ENCODE measurements at regions not wholly inside any gene's neighbourhood (a gene's known extent, or its start where the extent isn't known, plus 50 kb on each side); places are given as distances from the start of the nearest gene placed in this dataset.

DNA sequence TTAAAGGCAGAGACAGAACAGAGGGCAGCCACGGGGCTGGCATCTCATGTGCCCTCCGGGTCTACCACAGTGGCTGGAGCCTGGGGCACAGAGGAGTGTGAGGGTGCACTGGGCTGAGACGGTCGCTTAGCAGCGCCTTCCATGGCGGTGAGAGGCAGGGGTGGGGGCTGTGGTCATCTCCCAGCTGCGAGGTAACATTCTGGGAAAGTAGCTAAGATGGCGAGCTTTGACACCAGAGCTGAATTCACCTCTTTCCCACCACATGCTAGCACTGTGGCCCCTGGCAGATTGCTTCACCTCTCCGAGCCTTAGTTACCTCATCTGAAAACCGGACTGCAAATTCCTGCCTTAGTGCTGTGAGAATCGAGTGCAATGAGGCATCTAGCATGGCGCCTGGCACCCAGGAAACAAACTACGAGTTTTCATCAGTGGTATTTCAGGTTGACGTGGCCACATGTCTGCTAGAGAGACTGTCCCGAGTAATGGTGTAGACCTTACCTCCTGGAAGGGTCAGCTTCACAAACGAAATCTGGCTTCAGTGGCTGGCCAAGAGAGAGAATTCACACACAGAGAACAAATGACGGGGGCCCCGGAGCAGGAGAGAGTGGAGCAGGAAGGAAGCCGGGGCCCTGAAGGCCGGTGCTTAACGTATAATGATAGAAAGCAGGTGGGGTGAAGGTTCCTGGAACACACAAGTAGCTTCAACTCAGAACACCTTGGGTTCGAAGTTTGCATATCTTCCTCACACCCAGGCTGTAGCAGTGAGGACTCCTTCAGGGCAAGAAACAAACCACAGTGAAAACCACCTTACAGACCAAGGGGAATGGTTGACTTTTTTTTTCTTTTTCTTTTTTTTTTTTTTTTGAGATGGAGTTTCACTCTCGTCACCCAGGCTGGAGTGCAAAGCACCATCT lies 63.9 kb upstream of the RPH3AL start:
- no peak for ATAC-seq

DNA sequence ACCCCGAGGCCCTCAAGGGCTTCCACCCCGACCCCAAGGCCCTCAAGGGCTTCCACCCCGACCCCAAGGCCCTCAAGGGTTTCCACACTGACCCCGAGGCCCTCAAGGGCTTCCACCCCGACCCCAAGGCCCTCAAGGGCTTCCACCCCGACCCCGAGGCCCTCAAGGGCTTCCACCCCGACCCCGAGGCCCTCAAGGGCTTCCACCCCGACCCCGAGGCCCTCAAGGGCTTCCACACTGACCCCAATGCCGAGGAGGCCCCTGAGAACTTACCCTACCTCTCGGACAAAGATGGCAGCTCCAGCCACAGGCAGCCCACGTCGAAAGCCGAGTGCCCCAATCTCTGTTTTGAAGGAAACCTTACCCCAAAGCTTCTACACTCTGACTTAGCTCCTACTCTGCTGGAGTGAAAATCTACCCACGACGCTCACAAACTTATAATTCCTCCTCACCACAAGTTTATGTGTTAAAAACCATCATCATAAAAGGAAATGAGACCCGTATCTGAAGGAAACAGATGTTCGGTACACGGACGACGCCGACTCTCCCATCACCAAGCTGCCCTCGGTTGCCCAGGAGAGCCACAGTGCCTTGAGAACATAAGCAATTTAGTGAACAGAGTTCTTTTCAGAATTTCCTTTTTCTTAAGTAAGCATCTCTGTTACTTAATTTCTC lies 61.2 kb upstream of the RPH3AL start:
- H3K4me3 ChIP-seq: no peak overlapping the region
- ATAC-seq: no peak
- peaks cover 6% of the 10 kb centered on the region for H3K27me3 ChIP-seq
- no peak overlapping the region for H3K27ac ChIP-seq
- WGBS, 2 donors (ENCODE audit: low coverage in 1 of 2): 59 to 83% methylated on average over 8 to 13 of the region's 25 CpGs
- TF ChIP-seq POLR2AphosphoS5 (IDR thresholded peaks at IDR 0.05) (no peak), EP300 (IDR thresholded peaks at IDR 0.05) (no peak), POLR2A (IDR thresholded peaks at IDR 0.05) (no peak)
- TF ChIP-seq, protein P1, sequence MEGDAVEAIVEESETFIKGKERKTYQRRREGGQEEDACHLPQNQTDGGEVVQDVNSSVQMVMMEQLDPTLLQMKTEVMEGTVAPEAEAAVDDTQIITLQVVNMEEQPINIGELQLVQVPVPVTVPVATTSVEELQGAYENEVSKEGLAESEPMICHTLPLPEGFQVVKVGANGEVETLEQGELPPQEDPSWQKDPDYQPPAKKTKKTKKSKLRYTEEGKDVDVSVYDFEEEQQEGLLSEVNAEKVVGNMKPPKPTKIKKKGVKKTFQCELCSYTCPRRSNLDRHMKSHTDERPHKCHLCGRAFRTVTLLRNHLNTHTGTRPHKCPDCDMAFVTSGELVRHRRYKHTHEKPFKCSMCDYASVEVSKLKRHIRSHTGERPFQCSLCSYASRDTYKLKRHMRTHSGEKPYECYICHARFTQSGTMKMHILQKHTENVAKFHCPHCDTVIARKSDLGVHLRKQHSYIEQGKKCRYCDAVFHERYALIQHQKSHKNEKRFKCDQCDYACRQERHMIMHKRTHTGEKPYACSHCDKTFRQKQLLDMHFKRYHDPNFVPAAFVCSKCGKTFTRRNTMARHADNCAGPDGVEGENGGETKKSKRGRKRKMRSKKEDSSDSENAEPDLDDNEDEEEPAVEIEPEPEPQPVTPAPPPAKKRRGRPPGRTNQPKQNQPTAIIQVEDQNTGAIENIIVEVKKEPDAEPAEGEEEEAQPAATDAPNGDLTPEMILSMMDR (IDR thresholded peaks at IDR 0.05): no peak
- H3K4me1 ChIP-seq: peaks cover 0 to 25% (median 8%) of the 10 kb centered on the region in 3 donors
- H3K36me3 ChIP-seq: peaks cover 0 to 20% of the 10 kb centered on the region in 2 donors
- H3K9me3 ChIP-seq: no peaks in the 10 kb centered on the region

More for the DNA sequence above, 63.9 kb upstream of the RPH3AL start:
- H3K4me3 ChIP-seq: no peak overlapping the region
- 49 to 61% methylated on average over 5 to 8 of the region's 23 CpGs for WGBS, 2 donors (ENCODE audit: low coverage in 1 of 2)
- no peaks in the 10 kb centered on the region for H3K9me3 ChIP-seq
- no peak overlapping the region for H3K27ac ChIP-seq
- TF ChIP-seq POLR2AphosphoS5 (IDR thresholded peaks at IDR 0.05) (no peak), POLR2A (IDR thresholded peaks at IDR 0.05) (no peak), EP300 (IDR thresholded peaks at IDR 0.05) (no peak)
- TF ChIP-seq, protein P1 (IDR thresholded peaks at IDR 0.05): no peak
- peaks cover 0 to 12% (median 0%) of the 10 kb centered on the region in 3 donors for H3K4me1 ChIP-seq
- H3K27me3 ChIP-seq: peaks cover 6% of the 10 kb centered on the region
- peaks cover 0 to 20% of the 10 kb centered on the region in 2 donors for H3K36me3 ChIP-seq

DNA sequence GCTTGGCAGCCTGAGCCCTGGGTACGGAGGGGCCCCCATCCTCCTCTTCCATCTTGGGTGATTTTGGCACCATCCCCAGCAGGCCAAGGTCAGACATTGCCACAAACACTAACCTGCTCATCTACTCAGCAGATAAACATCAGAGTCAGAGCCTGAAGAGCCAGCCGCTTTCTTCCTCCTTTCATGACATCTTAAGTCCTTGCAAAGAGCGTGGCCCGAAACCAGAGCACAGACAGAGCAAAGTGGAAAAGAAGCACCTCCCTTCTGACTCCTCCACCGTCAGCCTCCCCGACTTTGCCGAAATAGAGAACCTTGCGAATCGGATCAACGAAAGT lies 60.4 kb upstream of the RPH3AL start:
- H3K4me3 ChIP-seq: no peak overlapping the region
- 94 to 100% methylated on average over 5 to 9 of the region's 10 CpGs for WGBS, 2 donors (ENCODE audit: low coverage in 1 of 2)
- H3K36me3 ChIP-seq: peaks cover 0 to 20% of the 10 kb centered on the region in 2 donors
- H3K9me3 ChIP-seq: no peaks in the 10 kb centered on the region
- H3K27me3 ChIP-seq: peaks cover 6% of the 10 kb centered on the region
- H3K4me1 ChIP-seq: peaks cover 0 to 25% (median 8%) of the 10 kb centered on the region in 3 donors
- TF ChIP-seq EP300 (IDR thresholded peaks at IDR 0.05) (no peak), POLR2AphosphoS5 (IDR thresholded peaks at IDR 0.05) (no peak), POLR2A (IDR thresholded peaks at IDR 0.05) (no peak)
- TF ChIP-seq, protein P1 (IDR thresholded peaks at IDR 0.05): no peak
- H3K27ac ChIP-seq: peak overlapping the region in 1 of 4 donors; percentile 5
- ATAC-seq: no peak

DNA sequence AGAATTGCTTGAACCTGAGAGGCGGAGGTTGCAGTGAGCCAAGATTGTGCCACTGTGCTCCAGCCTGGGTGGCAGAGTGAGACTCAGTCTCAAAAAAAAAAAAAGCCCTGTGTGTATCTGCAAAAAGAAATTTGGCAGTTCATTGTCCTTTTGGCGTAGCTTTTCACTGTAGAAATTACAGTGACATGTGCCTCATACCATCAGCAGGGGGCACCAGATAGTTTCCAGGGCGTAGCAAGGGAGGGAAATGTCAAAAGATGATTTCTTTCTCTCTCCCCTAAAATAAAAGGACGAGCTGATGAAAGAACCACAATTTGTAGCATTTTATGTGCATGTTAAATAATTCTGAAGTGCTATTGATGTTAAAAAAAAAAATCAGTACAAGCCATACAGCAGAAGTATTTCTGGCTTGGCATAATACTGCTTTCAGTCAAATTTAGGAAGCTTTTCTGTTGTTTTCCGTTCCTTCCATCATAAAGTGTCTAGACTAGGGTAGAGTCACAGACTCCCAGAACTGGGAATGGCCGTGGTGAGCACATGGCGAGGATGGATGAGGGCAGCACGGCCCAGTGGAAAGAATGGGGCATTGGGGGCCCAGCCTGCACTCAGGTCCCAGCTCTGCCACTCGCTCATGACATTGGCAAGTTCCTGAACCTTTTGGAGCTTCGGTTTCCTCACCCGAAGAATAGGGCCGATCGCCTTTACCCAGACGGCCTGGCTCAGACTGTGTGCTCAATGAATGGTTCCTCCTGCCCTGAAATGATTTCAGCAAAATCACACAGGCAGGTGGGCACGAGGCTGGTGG lies 59.8 kb upstream of the RPH3AL start:
- Histone ChIP-seq H3K4me3 (no peak overlapping the region), H3K4me1 (peaks cover 0 to 25% (median 8%) of the 10 kb centered on the region in 3 donors), H3K9me3 (no peaks in the 10 kb centered on the region), H3K27me3 (peaks cover 1% of the 10 kb centered on the region), H3K36me3 (peaks cover 0 to 20% of the 10 kb centered on the region in 2 donors), H3K27ac (peak overlapping the region in 2 of 4 donors; percentile 36)
- TF ChIP-seq POLR2A (IDR thresholded peaks at IDR 0.05) (no peak), POLR2AphosphoS5 (IDR thresholded peaks at IDR 0.05) (no peak), EP300 (IDR thresholded peaks at IDR 0.05) (no peak)
- TF ChIP-seq, protein P1 (IDR thresholded peaks at IDR 0.05): peak in 3 of 4 experiments; percentile 76 to 85 (median 80)
- no peak for ATAC-seq
- WGBS, 2 donors (ENCODE audit: low coverage in 1 of 2): 30 to 37% methylated on average over 6 to 8 of the region's 15 CpGs
